Glutamatergic neuron (in vitro differentiated cells): ENCODE measurements at regions not wholly inside any gene's neighbourhood (a gene's known extent, or its start where the extent isn't known, plus 50 kb on each side); places are given as distances from the start of the nearest gene placed in this dataset.

Source experiments
- DNase-seq: peaks from one replicate; pipeline ENCODE4 v3.0.0; 2022
- H3K27ac Mint-ChIP-seq: one replicate; pipeline ENCODE4 v1.8.0; 2020; ENCODE audit warnings: mild to moderate bottlenecking, mixed read lengths, inconsistent platforms; ENCODE audit not compliant: unreplicated experiment
- H3K27me3 Mint-ChIP-seq: one replicate; pipeline ENCODE4 v1.8.0; 2020; ENCODE audit warnings: mild to moderate bottlenecking, moderate library complexity, mixed read lengths, inconsistent platforms; ENCODE audit not compliant: unreplicated experiment
- H3K36me3 Mint-ChIP-seq: one replicate; pipeline ENCODE4 v1.8.0; 2020; ENCODE audit warnings: mild to moderate bottlenecking, mixed read lengths, inconsistent platforms; ENCODE audit not compliant: unreplicated experiment
- H3K4me1 Mint-ChIP-seq: one replicate; pipeline ENCODE4 v1.8.0; 2020; ENCODE audit warnings: mild to moderate bottlenecking, low read depth, mixed read lengths, inconsistent platforms; ENCODE audit not compliant: unreplicated experiment
- H3K4me3 Mint-ChIP-seq: one replicate; pipeline ENCODE4 v1.8.0; 2020; ENCODE audit warnings: mild to moderate bottlenecking, mixed read lengths, inconsistent platforms; ENCODE audit not compliant: unreplicated experiment
- H3K9me3 Mint-ChIP-seq: one replicate; pipeline ENCODE4 v1.8.0; 2020; ENCODE audit warnings: mild to moderate bottlenecking, moderate library complexity, mixed read lengths, inconsistent platforms; ENCODE audit not compliant: unreplicated experiment
- TF ChIP-seq, protein P1 (sequence below): fragments of 200-600 bp; sonication (generic); IDR thresholded peaks from one replicate; pipeline ENCODE4 v1.5.0; 2021; ENCODE audit not compliant: partially characterized antibody, unreplicated experiment

DNA sequence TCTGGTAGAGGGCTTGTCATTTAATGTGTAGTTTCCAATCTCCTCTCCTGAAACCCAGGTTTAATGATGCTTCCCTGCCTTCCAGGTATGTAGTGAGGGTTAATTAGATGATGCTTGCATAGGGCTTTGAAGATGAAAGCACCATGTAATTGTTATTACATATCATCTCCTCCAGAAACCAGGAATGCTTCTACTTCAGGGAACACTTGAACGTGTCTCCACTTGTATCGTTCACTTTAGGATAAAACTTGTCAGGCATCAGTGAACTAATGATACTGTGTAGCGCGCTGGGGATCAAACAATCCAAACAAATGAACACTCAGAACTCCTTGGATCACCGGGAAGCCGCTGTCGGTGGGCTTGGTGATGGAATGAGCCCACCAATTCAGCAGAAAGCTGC lies 260.9 kb upstream of the FZD8 start:
- no peaks in the 10 kb centered on the region for H3K4me1 Mint-ChIP-seq

DNA sequence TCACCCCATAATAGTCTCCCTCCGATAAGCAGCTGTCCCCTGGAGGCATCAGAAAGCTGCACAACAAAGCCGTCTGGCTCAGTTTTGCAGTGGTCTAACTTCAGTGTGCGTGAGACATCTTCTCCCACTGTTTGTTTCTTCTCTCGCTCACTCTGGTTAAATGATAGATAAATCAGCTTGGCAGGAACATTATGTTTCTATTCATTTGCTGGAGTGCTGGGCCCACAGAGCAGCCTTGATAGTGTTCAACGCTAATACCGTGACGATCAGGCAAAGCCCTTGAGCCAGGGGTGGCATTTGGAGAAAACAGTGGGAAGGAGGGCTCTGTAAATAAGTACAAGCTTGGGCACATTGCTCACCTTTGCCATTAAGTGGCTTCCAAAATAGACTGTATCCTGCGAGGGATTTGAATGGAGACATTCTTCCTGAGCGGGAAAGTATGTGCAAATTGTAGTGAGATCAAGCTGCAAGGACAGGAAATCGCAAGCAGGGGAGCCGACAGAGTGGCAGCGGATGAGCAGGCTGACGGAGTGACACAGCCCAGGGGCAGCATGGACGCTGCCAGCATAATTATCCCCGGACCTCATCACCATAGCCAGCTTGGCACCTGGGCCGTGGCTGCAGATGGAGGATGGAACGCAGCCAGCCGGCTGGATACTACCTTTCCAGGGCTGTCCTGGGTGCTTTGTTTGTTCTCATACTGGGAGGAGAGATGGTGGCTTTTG lies 256.8 kb upstream of the FZD8 start:
- Mint-ChIP-seq H3K27ac (no peak overlapping the region), H3K4me3 (no peak overlapping the region), H3K27me3 (peaks cover 7% of the 10 kb centered on the region), H3K36me3 (no peaks in the 10 kb centered on the region), H3K4me1 (no peaks in the 10 kb centered on the region), H3K9me3 (peaks cover 2% of the 10 kb centered on the region)
- DNase-seq: no peak
- TF ChIP-seq, protein P1, sequence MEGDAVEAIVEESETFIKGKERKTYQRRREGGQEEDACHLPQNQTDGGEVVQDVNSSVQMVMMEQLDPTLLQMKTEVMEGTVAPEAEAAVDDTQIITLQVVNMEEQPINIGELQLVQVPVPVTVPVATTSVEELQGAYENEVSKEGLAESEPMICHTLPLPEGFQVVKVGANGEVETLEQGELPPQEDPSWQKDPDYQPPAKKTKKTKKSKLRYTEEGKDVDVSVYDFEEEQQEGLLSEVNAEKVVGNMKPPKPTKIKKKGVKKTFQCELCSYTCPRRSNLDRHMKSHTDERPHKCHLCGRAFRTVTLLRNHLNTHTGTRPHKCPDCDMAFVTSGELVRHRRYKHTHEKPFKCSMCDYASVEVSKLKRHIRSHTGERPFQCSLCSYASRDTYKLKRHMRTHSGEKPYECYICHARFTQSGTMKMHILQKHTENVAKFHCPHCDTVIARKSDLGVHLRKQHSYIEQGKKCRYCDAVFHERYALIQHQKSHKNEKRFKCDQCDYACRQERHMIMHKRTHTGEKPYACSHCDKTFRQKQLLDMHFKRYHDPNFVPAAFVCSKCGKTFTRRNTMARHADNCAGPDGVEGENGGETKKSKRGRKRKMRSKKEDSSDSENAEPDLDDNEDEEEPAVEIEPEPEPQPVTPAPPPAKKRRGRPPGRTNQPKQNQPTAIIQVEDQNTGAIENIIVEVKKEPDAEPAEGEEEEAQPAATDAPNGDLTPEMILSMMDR: no peak

More for the DNA sequence above, 260.9 kb upstream of the FZD8 start:
- no peak for DNase-seq
- Mint-ChIP-seq H3K36me3 (no peaks in the 10 kb centered on the region), H3K27me3 (peaks cover 7% of the 10 kb centered on the region), H3K27ac (no peak overlapping the region), H3K4me3 (no peak overlapping the region), H3K9me3 (peaks cover 5% of the 10 kb centered on the region)
- TF ChIP-seq, protein P1: no peak

DNA sequence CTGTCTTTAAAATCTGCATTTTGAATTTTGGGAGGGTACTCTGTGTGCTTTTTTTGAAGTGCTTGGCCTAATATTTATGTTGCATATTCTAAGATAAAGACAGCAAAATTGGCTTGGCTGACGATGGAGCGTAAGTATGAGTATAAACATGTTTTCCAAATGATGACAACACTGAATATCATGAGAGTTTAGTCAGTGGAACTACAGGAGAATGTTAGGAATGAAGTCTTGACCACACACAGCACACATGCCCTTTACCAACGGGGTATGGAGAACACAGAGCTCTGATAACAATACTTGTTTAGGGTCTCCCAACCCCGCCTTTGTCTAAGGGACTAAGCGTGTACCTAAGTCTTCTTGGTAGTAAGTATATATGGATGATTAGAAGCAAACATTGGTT lies 253.9 kb upstream of the FZD8 start:
- no peak overlapping the region for H3K27ac Mint-ChIP-seq
- DNase-seq: no peak
- peaks cover 6% of the 10 kb centered on the region for H3K4me1 Mint-ChIP-seq
- no peaks in the 10 kb centered on the region for H3K36me3 Mint-ChIP-seq
- peaks cover 2% of the 10 kb centered on the region for H3K9me3 Mint-ChIP-seq
- TF ChIP-seq, protein P1: no peak
- H3K27me3 Mint-ChIP-seq: peaks cover 7% of the 10 kb centered on the region
- H3K4me3 Mint-ChIP-seq: no peak overlapping the region

DNA sequence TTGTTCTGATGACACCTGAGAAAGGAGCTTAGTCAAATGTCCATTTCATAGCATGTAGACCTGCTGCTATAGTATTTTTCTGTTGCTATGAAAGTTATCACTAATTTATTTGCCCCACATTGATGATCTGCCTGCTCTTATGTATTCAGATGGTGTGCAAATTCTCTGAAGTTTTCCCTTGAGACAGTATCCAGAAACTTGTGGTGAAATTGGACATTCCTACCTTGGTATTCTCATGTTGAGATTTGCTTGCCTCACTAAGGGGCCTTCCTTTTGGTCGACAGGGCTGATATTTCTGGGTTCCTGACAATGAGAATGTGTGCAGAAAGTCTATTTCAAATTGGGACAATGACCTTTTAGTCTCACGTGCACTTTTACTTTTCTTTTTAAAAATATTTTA lies 253.2 kb upstream of the FZD8 start:
- no peaks in the 10 kb centered on the region for H3K36me3 Mint-ChIP-seq
- H3K4me1 Mint-ChIP-seq: peaks cover 6% of the 10 kb centered on the region
- TF ChIP-seq, protein P1: no peak
- no peak overlapping the region for H3K27ac Mint-ChIP-seq
- peaks cover 7% of the 10 kb centered on the region for H3K27me3 Mint-ChIP-seq
- no peak for DNase-seq
- H3K9me3 Mint-ChIP-seq: peaks cover 2% of the 10 kb centered on the region
- H3K4me3 Mint-ChIP-seq: no peak overlapping the region

DNA sequence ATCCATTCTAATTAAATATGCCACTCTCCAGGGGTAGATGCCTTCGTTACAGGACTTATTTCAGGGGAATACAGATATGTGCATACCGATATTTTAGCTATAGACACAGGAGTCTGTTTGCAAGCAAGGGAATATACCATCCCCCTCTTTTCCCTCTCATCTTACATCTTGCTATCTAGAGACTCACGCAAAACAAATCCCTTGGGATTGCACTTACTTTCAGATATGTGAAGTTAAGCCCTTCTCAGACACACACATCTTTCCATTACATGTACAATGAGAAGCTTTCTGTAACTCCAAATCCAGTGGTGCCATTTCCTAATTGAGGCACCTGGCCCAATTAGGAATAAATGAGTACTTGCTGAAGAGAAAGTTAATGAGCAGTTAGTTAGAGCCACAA lies 250.4 kb upstream of the FZD8 start:
- no peak overlapping the region for H3K27ac Mint-ChIP-seq
- no peak for DNase-seq
- no peak overlapping the region for H3K4me3 Mint-ChIP-seq
- H3K9me3 Mint-ChIP-seq: peaks cover 2% of the 10 kb centered on the region
- TF ChIP-seq, protein P1: no peak
- peaks cover 6% of the 10 kb centered on the region for H3K4me1 Mint-ChIP-seq
- H3K27me3 Mint-ChIP-seq: no peaks in the 10 kb centered on the region
- no peaks in the 10 kb centered on the region for H3K36me3 Mint-ChIP-seq
